Breast epithelium (tissue), 4 donors: ENCODE measurements at regions not wholly inside any gene's neighbourhood (a gene's known extent, or its start where the extent isn't known, plus 50 kb on each side); places are given as distances from the start of the nearest gene placed in this dataset.

Experiments
- DNase-seq, 2 donors: peaks; one replicate each; pipeline ENCODE4 v3.0.0-alpha.2; 2019; ENCODE audit warnings: low spot score in 2 of 2
- H3K27ac ChIP-seq, 2 donors: fragments of 200-600 bp; sonication (generic) in 1 of 2; one replicate each; pipeline ENCODE4 v1.5.1; 2016 to 2019; ENCODE audit warnings: mild to moderate bottlenecking in 1 of 2
- H3K27me3 ChIP-seq, 2 donors: fragments of 200-600 bp; sonication (generic) in 1 of 2; one replicate each; pipeline versions ENCODE4 v1.5.1 to v1.6.0; 2017 to 2019; ENCODE audit warnings: control low read depth in 1 of 2, mild to moderate bottlenecking in 1 of 2
- H3K36me3 ChIP-seq: fragments of 200-600 bp; one replicate; pipeline ENCODE4 v1.5.1; 2019
- H3K4me1 ChIP-seq, 2 donors: fragments of 200-600 bp; sonication (generic); one replicate each; pipeline ENCODE4 v1.5.1; 2016 to 2019; ENCODE audit warnings: control low read depth in 1 of 2
- H3K4me3 ChIP-seq, 3 donors: fragments of 200-600 bp; sonication (generic); 1 replicate in 2 of 3; 2 replicates in 1 of 3; pipeline ENCODE4 v1.5.1; 2016 to 2019; ENCODE audit warnings: mild to moderate bottlenecking in 3 of 3, moderate library complexity in 2 of 3
- H3K9me3 ChIP-seq, 2 donors: fragments of 200-600 bp; sonication (generic) in 1 of 2; one replicate each; pipeline ENCODE4 v1.5.1; 2016 to 2019; ENCODE audit warnings: control low read depth in 1 of 2
- POLR2A ChIP-seq: fragments of 450-650 bp; IDR thresholded peaks from one replicate; pipeline ENCODE4 v1.6.1; 2016; ENCODE audit warnings: antibody characterized with exemption, mild to moderate bottlenecking, moderate library complexity
- POLR2AphosphoS5 ChIP-seq, 3 donors: sonication (generic); formaldehyde crosslinking; IDR thresholded peaks; one replicate each; pipeline ENCODE4 v1.6.1; 2017; ENCODE audit warnings: antibody characterized with exemption in 3 of 3
- intact Hi-C: fragments of 100-400 bp; cut with DNase I; formaldehyde crosslinking; loops from one replicate; pipeline ENCODE4 v1.15.1; 2023; ENCODE audit warnings: low total_unique reads
- TF ChIP-seq, protein P1 (sequence below), 3 donors: fragments of 450-650 bp; IDR thresholded peaks; one replicate each; pipeline ENCODE4 v1.5.1; 2016 to 2017; ENCODE audit warnings: antibody characterized with exemption in 3 of 3, mild to moderate bottlenecking in 3 of 3, moderate library complexity in 3 of 3

DNA sequence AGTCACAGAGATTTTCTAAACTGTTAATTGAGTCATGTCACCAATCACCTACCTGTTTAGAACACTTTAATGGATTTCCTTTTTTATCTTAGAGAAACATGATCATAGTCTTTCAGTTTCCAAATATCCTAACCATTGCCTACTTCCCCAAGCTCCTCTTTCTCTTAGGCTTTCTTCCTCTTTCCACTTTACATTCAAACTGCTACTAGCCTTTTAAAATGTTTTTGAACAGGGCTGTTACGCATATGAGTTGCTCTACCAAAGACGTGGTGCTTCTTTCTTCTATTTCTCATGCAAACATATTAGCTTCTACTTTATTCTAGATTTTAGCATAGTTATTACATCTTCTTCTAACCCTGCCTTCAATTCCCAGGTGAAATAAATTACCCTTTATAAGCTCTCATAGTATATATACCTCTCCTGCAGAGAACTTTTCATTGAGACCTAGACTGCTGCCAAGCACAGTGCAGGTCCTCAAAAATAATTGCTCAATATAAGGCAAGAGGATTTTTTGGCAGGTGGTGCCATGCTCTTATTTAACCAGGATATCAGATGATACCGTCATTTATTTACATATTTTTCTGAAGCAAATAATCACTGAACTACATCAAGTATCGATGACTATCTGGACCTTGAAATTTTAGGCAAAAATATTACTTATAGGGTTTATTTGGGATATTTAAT is 937.1 kb downstream of the TSN start:
- Histone ChIP-seq H3K9me3 (no peaks in the 10 kb centered on the region), H3K27ac (no peak overlapping the region), H3K36me3 (no peaks in the 10 kb centered on the region), H3K4me3 (no peak overlapping the region), H3K27me3 (no peaks in the 10 kb centered on the region), H3K4me1 (no peaks in the 10 kb centered on the region)
- intact Hi-C loops: no loop called here
- no peak for DNase-seq
- TF ChIP-seq POLR2A (no peak), POLR2AphosphoS5 (IDR thresholded peaks at IDR 0.05) (no peak)
- TF ChIP-seq, protein P1, sequence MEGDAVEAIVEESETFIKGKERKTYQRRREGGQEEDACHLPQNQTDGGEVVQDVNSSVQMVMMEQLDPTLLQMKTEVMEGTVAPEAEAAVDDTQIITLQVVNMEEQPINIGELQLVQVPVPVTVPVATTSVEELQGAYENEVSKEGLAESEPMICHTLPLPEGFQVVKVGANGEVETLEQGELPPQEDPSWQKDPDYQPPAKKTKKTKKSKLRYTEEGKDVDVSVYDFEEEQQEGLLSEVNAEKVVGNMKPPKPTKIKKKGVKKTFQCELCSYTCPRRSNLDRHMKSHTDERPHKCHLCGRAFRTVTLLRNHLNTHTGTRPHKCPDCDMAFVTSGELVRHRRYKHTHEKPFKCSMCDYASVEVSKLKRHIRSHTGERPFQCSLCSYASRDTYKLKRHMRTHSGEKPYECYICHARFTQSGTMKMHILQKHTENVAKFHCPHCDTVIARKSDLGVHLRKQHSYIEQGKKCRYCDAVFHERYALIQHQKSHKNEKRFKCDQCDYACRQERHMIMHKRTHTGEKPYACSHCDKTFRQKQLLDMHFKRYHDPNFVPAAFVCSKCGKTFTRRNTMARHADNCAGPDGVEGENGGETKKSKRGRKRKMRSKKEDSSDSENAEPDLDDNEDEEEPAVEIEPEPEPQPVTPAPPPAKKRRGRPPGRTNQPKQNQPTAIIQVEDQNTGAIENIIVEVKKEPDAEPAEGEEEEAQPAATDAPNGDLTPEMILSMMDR (IDR thresholded peaks at IDR 0.05): no peak

GRCh38 chr2:122697415-122697814 is 942.0 kb downstream of the TSN start:
- no peaks in the 10 kb centered on the region for H3K27me3 ChIP-seq
- intact Hi-C loops: no loop called here
- H3K4me1 ChIP-seq: no peaks in the 10 kb centered on the region
- H3K36me3 ChIP-seq: no peaks in the 10 kb centered on the region
- no peaks in the 10 kb centered on the region for H3K9me3 ChIP-seq
- H3K4me3 ChIP-seq: no peak overlapping the region
- TF ChIP-seq POLR2AphosphoS5 (IDR thresholded peaks at IDR 0.05): no peak
- TF ChIP-seq POLR2A: no peak
- TF ChIP-seq, protein P1 (IDR thresholded peaks at IDR 0.05): no peak
- no peak overlapping the region for H3K27ac ChIP-seq
- DNase-seq: no peak

DNA sequence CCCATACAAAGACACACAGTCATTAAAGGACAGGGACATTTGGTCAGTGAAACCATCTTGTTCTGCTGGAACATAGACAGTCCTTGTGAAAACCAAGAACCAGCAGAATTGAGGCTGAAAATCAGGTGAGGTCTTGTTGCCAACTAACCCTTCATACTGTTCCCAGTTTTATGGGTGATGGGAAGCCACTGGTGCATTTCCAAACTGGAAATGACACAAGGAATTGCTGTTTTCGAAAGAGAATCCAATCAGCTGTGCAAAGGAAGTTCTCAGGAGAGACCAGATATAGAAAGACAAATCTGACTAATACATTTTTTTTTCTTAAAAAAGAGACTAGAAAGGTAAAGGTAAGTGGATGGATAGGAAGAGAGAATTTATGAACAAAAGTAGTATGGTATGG is 948.2 kb downstream of the TSN start:
- DNase-seq: no peak
- no peak overlapping the region for H3K4me3 ChIP-seq
- no peaks in the 10 kb centered on the region for H3K9me3 ChIP-seq
- H3K36me3 ChIP-seq: no peaks in the 10 kb centered on the region
- no peak overlapping the region for H3K27ac ChIP-seq
- no peak for TF ChIP-seq POLR2AphosphoS5 (IDR thresholded peaks at IDR 0.05)
- H3K27me3 ChIP-seq: no peaks in the 10 kb centered on the region
- H3K4me1 ChIP-seq: no peaks in the 10 kb centered on the region
- intact Hi-C loops: loop anchor here (2.0 kb wide), 1 partner anchor 35 kb away; no protein-coding TSS in a partner anchor

GRCh38 chr2:122704109-122704563 is 948.7 kb downstream of the TSN start:
- Histone ChIP-seq H3K4me3 (no peak overlapping the region), H3K27me3 (no peaks in the 10 kb centered on the region), H3K9me3 (no peaks in the 10 kb centered on the region), H3K36me3 (no peaks in the 10 kb centered on the region), H3K27ac (no peak overlapping the region), H3K4me1 (no peaks in the 10 kb centered on the region)
- intact Hi-C loops: loop anchor here (2.0 kb wide), 1 partner anchor 35 kb away; no protein-coding TSS in a partner anchor
- no peak for DNase-seq
- TF ChIP-seq, protein P1 (IDR thresholded peaks at IDR 0.05): no peak
- TF ChIP-seq POLR2A (no peak), POLR2AphosphoS5 (IDR thresholded peaks at IDR 0.05) (no peak)

- DNase-seq: no peak
- Histone ChIP-seq H3K27me3 (no peaks in the 10 kb centered on the region), H3K36me3 (no peaks in the 10 kb centered on the region), H3K4me3 (no peak overlapping the region), H3K4me1 (no peaks in the 10 kb centered on the region), H3K27ac (no peak overlapping the region), H3K9me3 (no peaks in the 10 kb centered on the region)
- intact Hi-C loops: loop anchor here (2.0 kb wide), 1 partner anchor 33 kb away; no protein-coding TSS in a partner anchor
- TF ChIP-seq POLR2AphosphoS5 (IDR thresholded peaks at IDR 0.05) (no peak), POLR2A (no peak)
- TF ChIP-seq, protein P1 (IDR thresholded peaks at IDR 0.05): no peak
Observed at GRCh38 chr2:122705746-122706145, 950.3 kb downstream of the TSN start.
